H1 (cell line): ENCODE measurements at regions not wholly inside any gene's neighbourhood (a gene's known extent, or its start where the extent isn't known, plus 50 kb on each side); places are given as distances from the start of the nearest gene placed in this dataset.

Experiments used
- CTCF ChIA-PET: fragments of 300-600 bp; sonication (Branson Sonifier 250); formaldehyde crosslinking; loops from one replicate; lab custom pipeline; 2021; ENCODE audit not compliant: partially characterized antibody; lab: Charles Lee
- POLR2A ChIA-PET: fragments of 300-600 bp; sonication (Branson Sonifier 250); formaldehyde crosslinking; loops from one replicate; lab custom pipeline; 2021; ENCODE audit warnings: inconsistent platforms; ENCODE audit not compliant: partially characterized antibody; lab: Charles Lee
- DNase-seq, 2 experiments: peaks; one replicate each; pipeline versions ENCODE4 v3.0.0 to v3.0.0-alpha.2; 2010 to 2022; ENCODE audit warnings: low spot score in 2 of 2, low read depth in 1 of 2, mixed read lengths in 1 of 2
- FAIRE-seq: peaks from 2 replicates; lab custom pipeline; 2011; peaks lifted over from hg19 to GRCh38; lab: Jason Lieb, UNC
- H2AFZ ChIP-seq: 2 replicates; pipeline ENCODE4 v1.8.1; 2012; ENCODE audit warnings: low read length, inconsistent platforms
- H2AK5ac ChIP-seq: 2 replicates; pipeline ENCODE4 v1.6.1; 2013; ENCODE audit warnings: low read depth, low read length
- H2BK120ac ChIP-seq: replicated peaks from 2 replicates; pipeline ENCODE3; 2013; ENCODE audit warnings: low read depth, low read length, inconsistent platforms
- H2BK12ac ChIP-seq: 2 replicates; pipeline ENCODE4 v1.6.1; 2013; ENCODE audit warnings: low read depth, low read length
- H2BK15ac ChIP-seq: 2 replicates; pipeline ENCODE4 v1.6.1; 2013; ENCODE audit warnings: low read length
- H2BK20ac ChIP-seq: 2 replicates; pipeline ENCODE4 v1.6.1; 2013; ENCODE audit warnings: low read length
- H2BK5ac ChIP-seq: 2 replicates; pipeline ENCODE4 v1.6.1; 2013; ENCODE audit warnings: low read depth, low read length
- H3K14ac ChIP-seq: 2 replicates; pipeline ENCODE4 v1.6.1; 2013; ENCODE audit warnings: inconsistent platforms; ENCODE audit not compliant: insufficient read length
- H3K18ac ChIP-seq: 2 replicates; pipeline ENCODE4 v1.6.1; 2013; ENCODE audit warnings: low read length; ENCODE audit errors: extremely low read depth
- H3K23ac ChIP-seq: 2 replicates; pipeline ENCODE4 v1.6.1; 2013; ENCODE audit warnings: inconsistent platforms; ENCODE audit not compliant: insufficient read length
- H3K23me2 ChIP-seq: 2 replicates; pipeline ENCODE4 v1.6.1; 2013; ENCODE audit warnings: low read depth, low read length
- H3K27ac ChIP-seq: 2 replicates; pipeline ENCODE4 v1.6.1; 2011; ENCODE audit warnings: low read depth, low read length, inconsistent platforms
- H3K27me3 ChIP-seq, 4 experiments: replicated peaks in 1 of 4; 1 replicate in 1 of 4; 2 replicates in 3 of 4; pipeline versions ENCODE4 v1.6.1 to v1.8.1; 2011 to 2013; ENCODE audit warnings: low read length in 3 of 4, mild to moderate bottlenecking in 3 of 4, inconsistent platforms in 2 of 4, mixed read lengths in 2 of 4, moderate library complexity in 1 of 4; ENCODE audit not compliant: control insufficient read depth in 3 of 4, insufficient read depth in 3 of 4; ENCODE audit errors: extremely low read depth in 1 of 4
- H3K36me3 ChIP-seq, 4 experiments: 2 replicates each; pipeline versions ENCODE4 v1.6.1 to v1.8.1; 2011 to 2013; ENCODE audit warnings: mild to moderate bottlenecking in 4 of 4, low read length in 3 of 4, moderate library complexity in 2 of 4, control low read depth in 1 of 4, inconsistent platforms in 1 of 4; ENCODE audit not compliant: insufficient read depth in 4 of 4, control insufficient read depth in 2 of 4
- H3K4ac ChIP-seq: replicated peaks from 2 replicates; pipeline ENCODE3; 2013; ENCODE audit warnings: low read length, low read depth, mixed read lengths, inconsistent platforms; ENCODE audit not compliant: insufficient read length
- H3K4me1 ChIP-seq, 4 experiments: replicated peaks in 1 of 4; 1 replicate in 1 of 4; 2 replicates in 3 of 4; pipeline versions ENCODE4 v1.6.1 to v1.8.1; 2011 to 2013; ENCODE audit warnings: low read length in 3 of 4, inconsistent platforms in 2 of 4, mixed read lengths in 1 of 4; ENCODE audit not compliant: insufficient read depth in 4 of 4, control insufficient read depth in 3 of 4
- H3K4me2 ChIP-seq, 2 experiments: 2 replicates each; pipeline versions ENCODE4 v1.6.1 to v1.8.1; 2011 to 2013; ENCODE audit warnings: low read depth in 2 of 2, low read length in 2 of 2, control low read depth in 1 of 2, inconsistent platforms in 1 of 2, mild to moderate bottlenecking in 1 of 2; ENCODE audit not compliant: insufficient read depth in 1 of 2
- H3K4me3 ChIP-seq, 4 experiments: fragments of 200-600, 300-600 bp in 1 of 4; sonication (generic), shearing (Covaris generic), sonication (Bioruptor Twin) in 1 of 4; 2 replicates each; pipeline versions ENCODE4 v1.5.1 to v1.8.1; 2011 to 2016; ENCODE audit warnings: low read length in 4 of 4, low read depth in 3 of 4, control low read depth in 2 of 4, inconsistent platforms in 2 of 4, mild to moderate bottlenecking in 2 of 4, mixed read lengths in 1 of 4, moderate library complexity in 1 of 4; ENCODE audit not compliant: insufficient read depth in 2 of 4; ENCODE audit errors: extremely low read depth in 1 of 4
- H3K56ac ChIP-seq: replicated peaks from 2 replicates; pipeline ENCODE3; 2013; ENCODE audit warnings: low read depth, mild to moderate bottlenecking, mixed read lengths, low read length, inconsistent platforms; ENCODE audit not compliant: insufficient read length
- H3K79me1 ChIP-seq: 2 replicates; pipeline ENCODE4 v1.6.1; 2013; ENCODE audit warnings: low read depth, low read length, control low read depth
- H3K79me2 ChIP-seq, 2 experiments: 2 replicates each; pipeline versions ENCODE4 v1.6.1 to v1.8.1; 2012 to 2013; ENCODE audit warnings: low read length in 2 of 2, mild to moderate bottlenecking in 2 of 2, inconsistent platforms in 1 of 2; ENCODE audit not compliant: insufficient read depth in 2 of 2, control insufficient read depth in 1 of 2
- H3K9ac ChIP-seq, 4 experiments: replicated peaks in 1 of 4; 1 replicate in 1 of 4; 2 replicates in 3 of 4; pipeline versions ENCODE4 v1.6.1 to v1.8.1; 2011 to 2013; ENCODE audit warnings: low read depth in 3 of 4, low read length in 3 of 4, control low read depth in 2 of 4, mild to moderate bottlenecking in 2 of 4, moderate library complexity in 2 of 4, inconsistent platforms in 1 of 4; ENCODE audit errors: extremely low read depth in 1 of 4
- H3K9me3 ChIP-seq, 2 experiments: 2 replicates each; pipeline versions ENCODE4 v1.6.1 to v1.8.1; 2012 to 2013; ENCODE audit warnings: mild to moderate bottlenecking in 2 of 2, moderate library complexity in 2 of 2, control low read depth in 1 of 2, inconsistent platforms in 1 of 2, low read depth in 1 of 2, low read length in 1 of 2, mixed read lengths in 1 of 2; ENCODE audit not compliant: insufficient read depth in 2 of 2
- H4K20me1 ChIP-seq, 2 experiments: replicated peaks in 1 of 2; 2 replicates each; pipeline versions ENCODE3 to v1.8.1; 2011 to 2013; ENCODE audit warnings: inconsistent platforms in 2 of 2, low read length in 2 of 2, mild to moderate bottlenecking in 1 of 2; ENCODE audit not compliant: insufficient read depth in 2 of 2, control insufficient read depth in 1 of 2
- H4K5ac ChIP-seq: 2 replicates; pipeline ENCODE4 v1.6.1; 2013; ENCODE audit warnings: low read length, low read depth, mixed read lengths, inconsistent platforms; ENCODE audit not compliant: insufficient read length
- H4K8ac ChIP-seq: 2 replicates; pipeline ENCODE4 v1.8.0; 2013; ENCODE audit warnings: mild to moderate bottlenecking, moderate library complexity, low read length, inconsistent platforms; ENCODE audit not compliant: insufficient read depth; ENCODE audit errors: extremely low read depth
- H4K91ac ChIP-seq: replicated peaks from 2 replicates; pipeline ENCODE3; 2013; ENCODE audit warnings: low read length, mixed read lengths, inconsistent platforms; ENCODE audit not compliant: insufficient read length
- BRCA1 ChIP-seq: IDR thresholded peaks from 2 replicates; pipeline ENCODE4 v1.6.1; 2012; ENCODE audit warnings: low read depth, low read length, improper control_type of control experiment
- CHD2 ChIP-seq: IDR thresholded peaks from 2 replicates; pipeline ENCODE4 v1.6.1; 2012; ENCODE audit warnings: low read length, improper control_type of control experiment
- CTCF ChIP-seq, 3 experiments: IDR thresholded peaks; 1 replicate in 2 of 3; 2 replicates in 1 of 3; pipeline versions ENCODE4 v1.5.1 to v1.6.1; 2011; ENCODE audit warnings: low read length in 3 of 3, mild to moderate bottlenecking in 3 of 3, inconsistent platforms in 2 of 3, low read depth in 1 of 3, moderate library complexity in 1 of 3; ENCODE audit not compliant: insufficient read depth in 1 of 3; ENCODE audit errors: control extremely low read depth in 1 of 3
- KDM5A ChIP-seq: fragments of 200-600 bp; IDR thresholded peaks from 2 replicates; pipeline ENCODE4 v1.7.1; 2012; ENCODE audit warnings: mild to moderate bottlenecking, low read length, inconsistent platforms, mixed read lengths
- MAX ChIP-seq: IDR thresholded peaks from 2 replicates; pipeline ENCODE4 v1.6.1; 2012; ENCODE audit warnings: inconsistent platforms
- NRF1 ChIP-seq: IDR thresholded peaks from 2 replicates; pipeline ENCODE4 v1.6.1; 2011; ENCODE audit warnings: mild to moderate bottlenecking, low read depth, low read length, improper control_type of control experiment
- POU5F1 ChIP-seq: IDR thresholded peaks from 2 replicates; pipeline ENCODE4 v1.6.1; 2011; ENCODE audit warnings: low read depth, mild to moderate bottlenecking, low read length, moderate library complexity
- RAD21 ChIP-seq, 2 experiments: IDR thresholded peaks in 1 of 2; conservative IDR thresholded peaks in 1 of 2; 2 replicates each; pipeline ENCODE4 v1.6.1; 2011; ENCODE audit warnings: low read depth in 2 of 2, low read length in 2 of 2, improper control_type of control experiment in 1 of 2, inconsistent platforms in 1 of 2, mild to moderate bottlenecking in 1 of 2, moderate library complexity in 1 of 2
- RFX5 ChIP-seq: IDR thresholded peaks from 2 replicates; pipeline ENCODE4 v1.6.1; 2011; ENCODE audit warnings: low read depth, low read length, improper control_type of control experiment, borderline replicate concordance
- SP2 ChIP-seq: IDR thresholded peaks from 2 replicates; pipeline ENCODE4 v1.6.1; 2012; ENCODE audit warnings: mild to moderate bottlenecking, low read length, inconsistent platforms
- SRF ChIP-seq: IDR thresholded peaks from 2 replicates; pipeline ENCODE4 v1.6.1; 2011; ENCODE audit warnings: mild to moderate bottlenecking, low read depth, low read length, moderate library complexity
- TAF7 ChIP-seq: optimal IDR thresholded peaks from 2 replicates; pipeline ENCODE3; 2011; ENCODE audit warnings: low read depth, mild to moderate bottlenecking, inconsistent platforms, low read length, moderate library complexity, borderline replicate concordance
- WGBS, 2 experiments: shearing (Covaris generic) in 1 of 2; methylation state at CpG; one replicate each; pipeline versions ENCODE4 v1.1.6 to v1.1.7; 2013 to 2015; ENCODE audit warnings: low lambda C conversion rate in 2 of 2, mixed read lengths in 2 of 2, inconsistent platforms in 1 of 2, low coverage in 1 of 2, missing lambda C conversion rate in 1 of 2; ENCODE audit not compliant: insufficient replicate concordance in 2 of 2, insufficient coverage in 1 of 2, insufficient read length in 1 of 2; ENCODE audit errors: extremely low coverage in 1 of 2, missing lambda C conversion rate in 1 of 2; 5-methylcytosine and 5-hydroxymethylcytosine counted together

GRCh38 chr2:76612764-76613163, 902.0 kb upstream of the GCFC2 start:
- H3K27me3 ChIP-seq: no peaks in the 10 kb centered on the region
- no peak overlapping the region for H3K14ac ChIP-seq
- H3K79me1 ChIP-seq: no peaks in the 10 kb centered on the region
- H4K91ac ChIP-seq: no peak overlapping the region
- DNase-seq: no peak
- H3K23me2 ChIP-seq: no peaks in the 10 kb centered on the region
- no peaks in the 10 kb centered on the region for H3K79me2 ChIP-seq
- H2BK20ac ChIP-seq: 0 out of 2 replicates have a peak overlapping the region, but pooled peaks have one; percentile 57
- POLR2A ChIA-PET: no interaction called here
- H2BK120ac ChIP-seq: no peak overlapping the region
- no peaks in the 10 kb centered on the region for H4K20me1 ChIP-seq
- no peaks in the 10 kb centered on the region for H3K36me3 ChIP-seq
- H3K27ac ChIP-seq: no peak overlapping the region
- no peak for FAIRE-seq
- no peak overlapping the region for H3K56ac ChIP-seq
- H3K4ac ChIP-seq: no peak overlapping the region
- WGBS, 2 experiments: 81% methylated on average over 2 of the region's 2 CpGs; no CpG with 5 or more reads in 1 of the 2 experiments
- no peak overlapping the region for H2AFZ ChIP-seq
- no peak overlapping the region for H4K5ac ChIP-seq
- no peak overlapping the region for H3K4me2 ChIP-seq
- H2BK12ac ChIP-seq: no peak overlapping the region
- H3K23ac ChIP-seq: no peak overlapping the region
- no peak overlapping the region for H2BK5ac ChIP-seq
- H3K18ac ChIP-seq: no peak overlapping the region; the same call in 1 of the 2 replicates
- H2BK15ac ChIP-seq: no peak overlapping the region
- H3K4me3 ChIP-seq: no peak overlapping the region
- H3K9ac ChIP-seq: no peak overlapping the region
- peaks cover 2 to 8% (median 5%) of the 10 kb centered on the region in 4 experiments; a peak in 6 of 7 replicates for H3K4me1 ChIP-seq
- no peak overlapping the region for H2AK5ac ChIP-seq
- H3K9me3 ChIP-seq: no peaks in the 10 kb centered on the region
- no peak overlapping the region for H4K8ac ChIP-seq
- CTCF ChIA-PET: interaction anchor here (0.7 to 2.3 kb wide), 2 partner anchors 13 to 41 kb away, joined by 3 to 13 read pairs; no protein-coding TSS in a partner anchor
- TF ChIP-seq TAF7 (no peak), SP2 (no peak), NRF1 (no peak), SRF (no peak), CTCF (IDR thresholded peaks at IDR 0.05; ENCODE audit: control extremely low read depth in 1 of 3, insufficient read depth in 1 of 3, low read depth in 1 of 3, low read length in 3 of 3) (no peak), CHD2 (no peak), RFX5 (no peak), BRCA1 (no peak), POU5F1 (no peak), RAD21 (IDR thresholded peaks at IDR 0.05 in 1 of 2, conservative IDR thresholded peaks at IDR 0.05 in 1 of 2; ENCODE audit: low read depth in 2 of 2, low read length in 2 of 2) (no peak), KDM5A (no peak), MAX (no peak)
